Mesendoderm (in vitro differentiated cells): ENCODE measurements at regions not wholly inside any gene's neighbourhood (a gene's known extent, or its start where the extent isn't known, plus 50 kb on each side); places are given as distances from the start of the nearest gene placed in this dataset.

Source experiments
- DNase-seq: peaks from one replicate; pipeline ENCODE4 v3.0.0; 2013
- H2AK5ac ChIP-seq: 2 replicates; pipeline ENCODE4 v1.6.1; 2013; ENCODE audit warnings: low read length, inconsistent platforms
- H2BK120ac ChIP-seq: 2 replicates; pipeline ENCODE4 v1.6.1; 2013; ENCODE audit warnings: low read depth, mild to moderate bottlenecking, low read length, moderate library complexity, mixed read lengths
- H2BK15ac ChIP-seq: replicated peaks from 2 replicates; pipeline ENCODE4 v1.6.1; 2013; ENCODE audit warnings: low read depth, mild to moderate bottlenecking, moderate library complexity
- H2BK5ac ChIP-seq: 2 replicates; pipeline ENCODE4 v1.6.1; 2013; ENCODE audit warnings: low read length, inconsistent platforms
- H3K18ac ChIP-seq: 2 replicates; pipeline ENCODE4 v1.6.1; 2013; ENCODE audit warnings: mild to moderate bottlenecking, low read length, mixed read lengths
- H3K23ac ChIP-seq: one replicate; pipeline ENCODE4 v1.6.1; 2013; ENCODE audit warnings: low read length
- H3K27ac ChIP-seq: 2 replicates; pipeline ENCODE4 v1.5.1; 2013; ENCODE audit warnings: low read depth, mild to moderate bottlenecking, inconsistent platforms, low read length, moderate library complexity
- H3K27me3 ChIP-seq: 2 replicates; pipeline ENCODE4 v1.6.1; 2013; ENCODE audit warnings: low read length, control low read depth, mild to moderate bottlenecking, inconsistent platforms; ENCODE audit not compliant: insufficient read depth, poor library complexity
- H3K36me3 ChIP-seq: 2 replicates; pipeline ENCODE4 v1.6.1; 2013; ENCODE audit warnings: low read length, inconsistent platforms; ENCODE audit not compliant: control insufficient read depth, insufficient read depth
- H3K4ac ChIP-seq: one replicate; pipeline ENCODE4 v1.6.1; 2013; ENCODE audit warnings: low read depth, mild to moderate bottlenecking, low read length, moderate library complexity
- H3K4me1 ChIP-seq: 2 replicates; pipeline ENCODE4 v1.6.1; 2013; ENCODE audit warnings: low read depth, low read length, inconsistent platforms; ENCODE audit not compliant: control insufficient read depth
- H3K4me2 ChIP-seq: 2 replicates; pipeline ENCODE4 v1.6.1; 2013; ENCODE audit warnings: low read length
- H3K4me3 ChIP-seq: 2 replicates; pipeline ENCODE4 v1.5.1; 2013; ENCODE audit warnings: mild to moderate bottlenecking, low read length
- H3K56ac ChIP-seq: one replicate; pipeline ENCODE4 v1.6.1; 2013; ENCODE audit warnings: low read length
- H3K79me1 ChIP-seq: 2 replicates; pipeline ENCODE4 v1.6.1; 2013; ENCODE audit warnings: low read length, inconsistent platforms
- H3K79me2 ChIP-seq: 2 replicates; pipeline ENCODE4 v1.6.1; 2013; ENCODE audit warnings: mild to moderate bottlenecking, low read length; ENCODE audit not compliant: control insufficient read depth, insufficient read depth
- H3K9ac ChIP-seq: 2 replicates; pipeline ENCODE4 v1.6.1; 2013; ENCODE audit warnings: low read length, inconsistent platforms
- H4K5ac ChIP-seq: one replicate; pipeline ENCODE4 v1.6.1; 2013; ENCODE audit warnings: low read length
- H4K8ac ChIP-seq: one replicate; pipeline ENCODE4 v1.6.1; 2013; ENCODE audit warnings: low read depth, mild to moderate bottlenecking, control low read depth, low read length, moderate library complexity
- WGBS: extraction: QIAGEN DNeasy Blood & Tissue Kit; methylation state at CpG from one replicate; pipeline ENCODE4 v1.1.7; 2013; ENCODE audit warnings: low lambda C conversion rate, missing lambda C conversion rate; ENCODE audit not compliant: insufficient coverage; ENCODE audit errors: extremely low coverage; 5-methylcytosine and 5-hydroxymethylcytosine counted together

- no peaks in the 10 kb centered on the region for H3K36me3 ChIP-seq
- H3K79me2 ChIP-seq, result no peaks in the 10 kb centered on the region
- no peak overlapping the region for H3K56ac ChIP-seq
- H3K9ac ChIP-seq, result no peak overlapping the region
- H2BK15ac ChIP-seq, result no peak overlapping the region
- no peak overlapping the region for H3K4ac ChIP-seq
- H3K79me1 ChIP-seq, result no peaks in the 10 kb centered on the region
- H4K8ac ChIP-seq, result no peak overlapping the region
- no peak overlapping the region for H3K23ac ChIP-seq
- H3K18ac ChIP-seq, result no peak overlapping the region
- WGBS, result no CpG with 5 or more reads among the region's 4 CpGs
- H3K27me3 ChIP-seq, result no peaks in the 10 kb centered on the region
- H3K4me1 ChIP-seq, result peaks cover 17% of the 10 kb centered on the region
- no peak overlapping the region for H4K5ac ChIP-seq
- H2AK5ac ChIP-seq, result no peak overlapping the region
- H3K4me3 ChIP-seq, result no peak overlapping the region
- no peak overlapping the region for H3K27ac ChIP-seq
- no peak overlapping the region for H2BK5ac ChIP-seq
- no peak for DNase-seq
- no peak overlapping the region for H3K4me2 ChIP-seq
- H2BK120ac ChIP-seq, result no peak overlapping the region
These were observed 66.3 kb upstream of the GPR45 start for GRCh38 chr2:105175231-105175630.

- no peak overlapping the region for H2BK15ac ChIP-seq
- H4K5ac ChIP-seq, result no peak overlapping the region
- no peaks in the 10 kb centered on the region for H3K79me1 ChIP-seq
- H3K56ac ChIP-seq, result no peak overlapping the region
- no peak overlapping the region for H3K4me3 ChIP-seq
- no peak overlapping the region for H3K18ac ChIP-seq
- H3K27ac ChIP-seq, result no peak overlapping the region
- no CpG with 5 or more reads among the region's 10 CpGs for WGBS
- H3K4ac ChIP-seq, result no peak overlapping the region
- no peak overlapping the region for H3K23ac ChIP-seq
- H3K4me1 ChIP-seq, result peaks cover 17% of the 10 kb centered on the region
- no peak for DNase-seq
- H3K79me2 ChIP-seq, result no peaks in the 10 kb centered on the region
- H2AK5ac ChIP-seq, result peak overlapping the region; percentile 23
- H3K27me3 ChIP-seq, result no peaks in the 10 kb centered on the region
- H2BK120ac ChIP-seq, result no peak overlapping the region
- no peak overlapping the region for H4K8ac ChIP-seq
- no peak overlapping the region for H3K9ac ChIP-seq
- no peaks in the 10 kb centered on the region for H3K36me3 ChIP-seq
- H3K4me2 ChIP-seq, result no peak overlapping the region
- no peak overlapping the region for H2BK5ac ChIP-seq
These were observed 65.1 kb upstream of the GPR45 start for GRCh38 chr2:105176429-105176828.

DNA sequence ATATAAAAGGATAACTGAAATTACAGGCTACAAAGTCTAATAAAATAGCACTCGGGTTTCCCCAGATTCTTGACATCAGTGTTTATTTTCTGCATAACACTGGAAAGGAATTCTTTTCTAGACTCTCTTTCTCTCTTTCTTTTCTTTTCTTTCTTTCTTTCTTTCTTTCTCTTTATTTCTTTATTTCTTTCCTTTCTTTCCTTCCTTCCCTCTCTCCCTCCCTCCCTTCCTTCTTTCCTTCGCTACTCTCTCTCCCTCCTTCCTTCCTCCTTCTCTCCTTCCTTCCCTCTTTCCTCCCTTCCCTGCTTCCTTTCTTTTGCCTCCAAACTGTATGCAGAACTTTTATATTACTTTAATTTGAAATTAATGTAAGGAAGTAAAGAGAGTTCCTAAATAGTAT, 64.5 kb upstream of the GPR45 start:
- 100% methylated on average over 1 of the region's 2 CpGs for WGBS
- no peak overlapping the region for H2AK5ac ChIP-seq
- no peak overlapping the region for H2BK15ac ChIP-seq
- H3K4me2 ChIP-seq, result no peak overlapping the region
- H3K4me3 ChIP-seq, result no peak overlapping the region
- H3K23ac ChIP-seq, result no peak overlapping the region
- H2BK120ac ChIP-seq, result no peak overlapping the region
- no peak overlapping the region for H3K18ac ChIP-seq
- no peak overlapping the region for H4K5ac ChIP-seq
- no peaks in the 10 kb centered on the region for H3K27me3 ChIP-seq
- no peak overlapping the region for H3K27ac ChIP-seq
- H4K8ac ChIP-seq, result no peak overlapping the region
- no peak overlapping the region for H3K4ac ChIP-seq
- H3K36me3 ChIP-seq, result no peaks in the 10 kb centered on the region
- no peak overlapping the region for H3K9ac ChIP-seq
- H3K4me1 ChIP-seq, result peaks cover 17% of the 10 kb centered on the region
- H3K56ac ChIP-seq, result no peak overlapping the region
- H3K79me2 ChIP-seq, result no peaks in the 10 kb centered on the region
- DNase-seq, result no peak
- H2BK5ac ChIP-seq, result no peak overlapping the region
- H3K79me1 ChIP-seq, result no peaks in the 10 kb centered on the region

- Histone ChIP-seq H4K8ac (no peak overlapping the region), H3K9ac (no peak overlapping the region), H3K27ac (peak overlapping the region; percentile 47), H3K4me3 (no peak overlapping the region), H3K79me2 (no peaks in the 10 kb centered on the region), H3K4me2 (peak overlapping the region; percentile 10), H3K36me3 (no peaks in the 10 kb centered on the region), H3K4ac (no peak overlapping the region), H3K4me1 (peaks cover 17% of the 10 kb centered on the region), H2BK15ac (no peak overlapping the region), H3K18ac (no peak overlapping the region), H2AK5ac (no peak overlapping the region), H3K56ac (peak overlapping the region; percentile 25), H4K5ac (no peak overlapping the region), H2BK5ac (no peak overlapping the region), H3K23ac (no peak overlapping the region), H3K27me3 (no peaks in the 10 kb centered on the region), H2BK120ac (no peak overlapping the region), H3K79me1 (no peaks in the 10 kb centered on the region)
- WGBS, result no CpG with 5 or more reads among the region's 12 CpGs
- peak; percentile 85 for DNase-seq
These were observed 63.8 kb upstream of the GPR45 start for GRCh38 chr2:105177536-105178254.

- Histone ChIP-seq H3K23ac (no peak overlapping the region), H3K9ac (no peak overlapping the region), H2BK15ac (no peak overlapping the region), H2BK120ac (no peak overlapping the region), H3K36me3 (no peaks in the 10 kb centered on the region), H4K5ac (no peak overlapping the region), H3K4ac (no peak overlapping the region), H3K79me1 (no peaks in the 10 kb centered on the region), H3K27me3 (no peaks in the 10 kb centered on the region), H3K79me2 (no peaks in the 10 kb centered on the region), H3K4me2 (no peak overlapping the region), H2BK5ac (no peak overlapping the region), H3K4me3 (no peak overlapping the region), H3K27ac (no peak overlapping the region), H3K4me1 (peaks cover 12% of the 10 kb centered on the region), H2AK5ac (no peak overlapping the region), H3K18ac (no peak overlapping the region), H4K8ac (no peak overlapping the region), H3K56ac (no peak overlapping the region)
- WGBS, result no CpG with 5 or more reads among the region's 15 CpGs
- peak; percentile 67 for DNase-seq
These were observed 61.8 kb upstream of the GPR45 start for GRCh38 chr2:105179469-105180372.
